Right forelimb (tissue), 1 donor: ENCODE measurements at regions not wholly inside any gene's neighbourhood (a gene's known extent, or its start where the extent isn't known, plus 50 kb on each side); places are given as distances from the start of the nearest gene placed in this dataset.

Source experiments
- DNase-seq: peaks from one replicate; pipeline ENCODE4 v3.0.0-alpha.2; 2018

DNA sequence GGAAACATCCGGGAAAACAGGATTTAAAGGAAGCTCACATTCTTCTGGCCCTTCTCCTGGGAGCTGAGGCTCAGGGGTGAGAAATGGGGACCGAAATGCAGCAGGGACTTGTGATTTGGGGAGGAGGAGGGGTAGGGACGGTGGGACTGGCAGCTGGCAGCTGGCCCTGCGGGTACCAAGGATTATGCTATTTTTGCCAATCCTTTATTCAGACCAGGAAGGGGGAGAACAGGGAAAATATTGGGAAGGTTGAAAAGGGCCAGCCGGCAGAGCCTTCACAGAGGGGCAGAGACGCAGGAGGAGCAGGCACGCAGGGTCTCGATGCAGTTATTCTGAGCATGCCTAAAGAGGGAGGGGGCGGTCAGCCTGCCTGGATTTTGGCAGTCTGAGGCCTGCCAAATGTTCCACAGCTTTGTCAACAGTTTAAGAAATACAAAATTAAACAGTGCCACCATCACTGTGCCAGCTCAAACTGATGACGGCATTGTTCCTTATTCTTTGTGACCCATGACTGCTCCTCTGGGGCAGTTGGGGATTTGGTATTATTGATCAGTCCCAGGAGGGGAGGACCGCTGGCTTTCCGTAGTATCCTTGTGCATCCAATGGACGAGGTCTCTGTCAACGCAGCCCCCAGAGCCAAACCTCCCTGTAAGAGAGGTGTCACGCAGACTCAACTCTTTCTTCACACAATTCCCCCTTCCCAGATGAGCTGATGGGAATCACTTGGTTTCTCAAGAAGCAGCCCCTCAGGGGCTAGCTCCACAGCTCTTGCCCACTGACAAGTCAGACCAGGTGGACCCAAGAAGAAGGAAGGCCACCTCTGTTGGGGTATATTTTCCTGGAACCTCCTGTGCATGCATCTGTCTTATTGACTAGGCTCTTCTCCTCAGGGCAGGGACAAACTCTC, 553.3 kb downstream of the BNC2 start:
- peak; percentile 43 for DNase-seq

- peak; percentile 32 for DNase-seq
Observed at GRCh38 chr9:16318516-16319060, 551.9 kb downstream of the BNC2 start.

- peak; percentile 16 for DNase-seq
Observed at GRCh38 chr9:16319646-16320045, 550.8 kb downstream of the BNC2 start.

DNA sequence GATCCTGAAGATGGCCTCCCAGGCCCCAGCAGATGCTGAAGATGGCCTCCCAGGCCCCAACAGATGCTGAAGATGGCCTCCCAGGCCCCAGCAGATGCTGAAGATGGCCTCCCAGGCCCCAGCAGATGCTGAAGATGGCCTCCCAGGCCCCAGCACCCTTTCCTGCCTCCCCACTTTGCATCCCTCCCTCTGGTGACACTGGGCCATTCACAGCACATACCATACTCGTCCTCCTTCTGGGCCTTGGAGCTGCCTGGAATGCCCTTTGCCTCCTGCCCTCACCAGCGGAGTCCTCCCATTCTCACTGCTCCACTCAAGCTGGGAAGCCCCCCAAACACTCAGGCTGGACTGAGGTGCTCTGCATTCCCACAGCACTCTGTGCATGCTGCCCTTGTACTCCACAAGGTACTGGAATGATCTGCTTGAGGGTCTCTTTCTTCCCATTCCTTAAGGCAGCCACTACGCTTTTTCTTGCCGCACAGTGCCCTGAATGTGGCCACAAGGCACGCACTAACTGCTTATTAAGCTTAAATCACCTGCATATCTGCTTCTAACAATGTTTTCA, 550.0 kb downstream of the BNC2 start:
- DNase-seq, result peak; percentile 20

DNA sequence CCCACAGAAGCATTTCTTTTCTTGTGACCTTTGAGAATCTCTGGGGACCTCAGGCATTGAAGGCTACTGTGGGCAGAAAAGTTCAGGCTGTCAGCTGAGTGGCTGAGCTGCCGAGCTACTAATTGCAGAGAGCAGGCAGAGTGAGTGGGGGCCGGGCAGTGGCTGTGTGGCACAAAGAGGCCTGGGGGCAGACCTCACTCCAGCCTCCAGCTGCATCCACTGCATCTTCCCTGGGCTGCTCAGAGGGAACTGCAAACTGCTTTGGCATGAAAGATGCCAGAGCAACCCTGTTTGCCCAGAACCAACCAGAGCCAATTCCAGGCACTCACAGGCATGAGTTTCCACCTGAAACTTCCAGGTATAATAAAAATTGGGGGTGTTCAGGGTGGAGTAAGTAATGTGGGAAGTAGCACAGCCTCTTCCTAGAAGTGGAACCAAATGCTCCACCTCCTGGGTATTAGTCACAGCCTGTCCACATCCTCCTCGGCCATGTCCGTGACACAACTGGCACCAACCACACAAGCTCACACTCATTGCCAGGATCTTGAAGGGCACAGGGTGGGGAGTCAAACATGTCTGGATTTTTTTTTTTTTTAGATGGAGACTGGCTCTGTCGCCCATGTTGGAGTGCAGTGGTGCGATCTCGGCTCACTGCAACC, 548.9 kb downstream of the BNC2 start:
- peak; percentile 44 for DNase-seq

GRCh38 chr9:16322849-16323248, 547.6 kb downstream of the BNC2 start:
- no peak for DNase-seq

- no peak for DNase-seq
Observed at GRCh38 chr9:16325966-16326365, 544.5 kb downstream of the BNC2 start.

GRCh38 chr9:16328349-16328748, 542.1 kb downstream of the BNC2 start:
- DNase-seq, result no peak

DNA sequence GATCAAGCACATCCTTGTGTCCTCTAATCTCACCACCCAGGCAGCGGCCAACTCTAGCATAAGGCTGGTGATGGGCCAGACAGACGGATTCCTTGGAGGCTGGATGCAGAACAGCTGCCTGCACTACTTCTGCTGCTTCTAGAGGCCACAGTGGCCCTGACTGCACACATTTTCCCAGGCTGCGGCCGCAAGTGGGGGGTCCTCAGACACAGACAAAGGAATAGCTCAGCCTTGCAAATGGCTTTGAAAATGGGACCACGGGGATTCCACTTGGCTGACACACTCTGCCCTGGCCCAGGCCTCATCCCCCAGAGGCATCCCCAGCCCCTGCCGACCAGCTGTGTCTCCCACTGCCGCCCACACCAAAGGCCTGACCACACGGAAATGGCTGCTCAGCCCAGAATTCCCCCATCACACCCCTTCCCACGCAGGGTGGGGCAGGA, 540.8 kb downstream of the BNC2 start:
- DNase-seq, result no peak

DNA sequence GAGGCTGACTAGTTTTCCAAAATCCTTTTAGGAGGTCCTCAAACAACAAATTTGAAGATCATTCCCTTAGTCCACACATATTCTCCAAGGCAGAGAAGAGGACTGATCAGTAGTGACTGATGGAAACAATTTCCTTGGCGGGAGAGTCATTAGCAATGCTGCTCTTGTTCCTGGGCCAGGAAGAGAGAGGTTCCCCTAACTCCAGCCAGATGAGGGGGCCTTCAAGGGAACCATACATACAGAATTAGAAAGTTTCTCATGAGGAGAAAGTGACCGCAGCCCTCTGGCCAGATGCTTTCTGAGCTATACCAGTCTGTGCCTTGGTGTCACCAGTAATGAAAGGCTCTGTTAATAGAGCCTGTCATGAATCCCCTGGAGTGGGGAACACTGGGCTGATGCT, 539.4 kb downstream of the BNC2 start:
- DNase-seq, result no peak

DNA sequence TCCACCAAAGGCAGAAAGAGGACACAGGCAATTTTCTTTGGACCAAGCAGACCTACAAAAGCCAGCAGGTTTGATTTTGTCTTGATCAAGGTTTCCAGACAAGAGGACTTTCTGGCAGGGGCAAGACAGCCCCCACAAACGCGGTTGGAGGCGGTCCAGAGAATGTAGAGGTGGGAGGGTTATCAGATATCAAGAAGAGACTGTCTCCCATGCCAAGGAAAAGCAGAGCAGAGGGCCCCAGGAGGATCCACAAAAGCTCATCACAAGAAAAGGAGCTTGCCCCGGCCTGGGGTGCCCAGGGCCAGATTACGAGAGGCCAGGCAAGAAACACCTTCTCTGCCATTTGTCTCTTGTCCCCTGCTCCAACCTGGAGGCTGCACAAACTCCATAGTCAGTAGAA, 538.9 kb downstream of the BNC2 start:
- no peak for DNase-seq

GRCh38 chr9:16333691-16334090, 536.8 kb downstream of the BNC2 start:
- no peak for DNase-seq

DNA sequence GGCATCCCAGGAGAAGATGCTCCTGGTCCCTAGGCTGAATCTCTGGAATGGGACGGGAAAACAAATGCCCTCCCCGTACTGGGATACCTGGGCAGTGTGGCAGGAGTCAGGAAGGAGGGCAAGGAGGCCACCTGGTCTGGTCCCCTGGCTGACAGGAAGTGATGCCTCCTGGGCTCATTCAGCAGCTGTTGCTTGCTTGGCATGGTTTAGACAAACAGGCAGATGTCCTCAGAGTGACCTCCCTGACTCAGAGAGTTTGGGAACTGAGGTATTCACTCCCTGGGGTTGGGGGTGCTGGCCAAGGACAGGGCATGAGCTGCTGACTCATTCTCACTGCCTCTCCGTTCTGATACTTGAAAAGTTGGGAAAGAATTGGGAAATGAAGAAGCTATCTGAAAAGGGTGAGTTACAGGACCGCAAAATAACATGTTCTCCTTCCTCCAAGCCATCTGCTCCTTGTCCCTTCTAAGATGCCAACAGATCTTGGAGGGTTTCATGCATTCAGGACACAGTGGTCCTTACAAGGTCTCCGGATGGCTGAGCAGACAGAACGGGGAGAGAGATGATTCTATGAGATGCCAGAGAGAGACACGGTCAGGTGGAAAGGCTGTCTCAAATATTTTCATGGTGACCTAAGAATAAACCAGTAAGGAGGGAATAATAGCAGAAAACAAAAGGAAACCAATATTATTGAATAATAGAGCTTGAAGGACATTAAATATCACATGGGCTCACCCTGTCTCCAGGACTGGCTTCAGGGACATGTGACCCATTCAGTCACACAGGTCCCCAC, 534.5 kb downstream of the BNC2 start:
- DNase-seq, result no peak

DNA sequence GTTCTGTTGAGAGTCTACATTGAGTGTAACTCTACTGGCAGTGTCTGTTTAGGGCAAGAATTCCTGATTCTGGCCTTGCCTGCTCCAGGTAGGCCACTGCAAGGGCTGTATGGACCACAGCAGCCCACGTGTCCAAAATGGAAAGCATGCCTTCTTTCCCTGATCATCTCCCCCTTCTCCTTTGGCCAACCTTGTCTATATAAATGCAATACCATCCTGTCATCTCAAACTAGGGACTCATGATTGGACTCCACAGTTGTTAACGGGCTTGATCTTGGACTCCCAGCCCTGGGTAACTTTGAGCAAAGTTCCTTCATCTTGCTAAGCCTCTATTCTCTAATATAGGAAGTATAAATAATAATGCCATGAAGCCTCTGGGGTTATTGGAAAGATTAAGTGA, 533.6 kb downstream of the BNC2 start:
- DNase-seq, result no peak

DNA sequence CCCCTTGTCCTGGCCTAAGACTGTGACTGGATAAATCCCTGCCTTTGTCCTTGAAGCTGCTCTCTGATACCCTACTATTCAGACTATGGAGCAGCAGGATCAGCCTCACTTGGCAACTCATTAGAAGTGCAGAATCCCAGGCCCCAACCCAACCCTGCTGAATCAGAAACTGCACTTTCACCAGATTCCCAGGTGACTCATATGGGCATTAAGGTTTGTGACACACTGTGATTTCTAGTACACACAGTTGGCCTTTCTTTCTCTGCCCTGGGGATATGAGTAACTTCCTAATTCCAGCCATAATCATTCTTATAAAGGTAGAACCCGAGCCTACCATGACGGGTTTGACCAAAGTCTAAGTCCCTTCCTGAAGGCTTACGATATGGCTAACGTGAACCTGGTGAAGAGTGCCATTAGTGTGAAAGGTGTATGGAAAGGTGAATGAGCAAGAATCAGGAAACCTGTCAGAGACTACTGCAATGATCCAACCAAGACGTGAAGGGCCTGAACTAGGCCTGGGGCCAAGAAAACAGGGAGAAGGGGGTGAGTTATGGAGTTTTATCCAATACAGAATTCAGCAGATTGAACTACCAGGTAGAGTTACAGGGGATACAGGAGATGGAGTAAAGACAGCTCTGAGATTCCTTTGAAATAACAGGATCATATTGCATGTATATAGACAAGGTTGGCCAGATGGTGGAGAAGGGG, 533.0 kb downstream of the BNC2 start:
- no peak for DNase-seq

DNA sequence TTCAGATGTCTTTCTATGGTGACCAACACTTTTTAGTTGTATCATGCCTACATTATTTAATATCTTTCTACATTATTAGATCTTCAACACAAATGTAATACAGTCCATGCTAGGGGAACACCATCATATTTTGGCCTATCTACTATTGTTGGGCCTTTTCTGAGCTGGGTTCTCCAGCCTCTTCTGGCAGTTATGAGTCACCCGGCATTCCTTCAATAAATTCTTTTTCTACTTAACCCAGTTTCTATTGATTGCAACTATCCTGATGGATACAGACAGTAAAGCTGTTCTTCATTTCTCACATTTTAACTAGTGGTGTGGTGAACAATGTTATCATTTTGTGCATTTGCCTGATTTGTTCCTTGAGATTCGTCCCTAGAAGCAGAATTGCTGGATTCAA, 529.3 kb downstream of the BNC2 start:
- no peak for DNase-seq

DNA sequence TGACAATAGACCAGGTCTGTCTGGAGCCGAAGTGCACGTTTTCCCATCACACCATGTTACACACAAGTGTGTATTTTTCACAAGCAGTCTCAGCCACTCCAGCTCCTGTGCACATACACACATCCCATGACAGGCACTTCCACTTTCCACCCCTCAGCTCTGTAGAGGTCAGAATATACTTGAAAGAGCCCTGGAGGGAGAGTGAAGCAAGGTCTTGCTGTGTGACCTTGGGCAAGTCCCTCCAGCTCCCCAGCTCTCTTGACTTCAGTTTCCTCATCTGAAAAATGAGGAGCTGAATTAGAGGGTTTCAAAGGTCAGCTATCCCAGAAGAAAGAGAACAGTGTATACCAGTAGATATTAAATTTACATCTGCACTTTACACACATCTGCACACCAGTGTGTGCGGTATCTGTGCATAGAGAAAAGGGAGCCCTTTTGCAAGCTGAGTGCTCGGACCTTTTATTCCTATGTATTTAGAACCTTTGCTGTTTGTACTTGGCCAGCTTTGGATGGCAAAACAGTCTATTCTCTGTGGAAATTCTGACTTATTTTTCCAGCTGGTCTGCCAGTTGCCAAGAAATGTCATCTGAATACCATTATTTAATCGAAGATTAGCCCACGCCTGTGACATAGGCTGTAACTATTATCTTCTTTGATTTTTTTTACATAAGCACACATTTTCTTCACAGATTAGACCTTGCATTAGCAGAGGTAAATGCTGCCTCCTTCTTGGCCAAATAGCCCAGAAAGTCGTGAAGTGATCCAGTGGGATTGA, 528.0 kb downstream of the BNC2 start:
- DNase-seq, result no peak

DNA sequence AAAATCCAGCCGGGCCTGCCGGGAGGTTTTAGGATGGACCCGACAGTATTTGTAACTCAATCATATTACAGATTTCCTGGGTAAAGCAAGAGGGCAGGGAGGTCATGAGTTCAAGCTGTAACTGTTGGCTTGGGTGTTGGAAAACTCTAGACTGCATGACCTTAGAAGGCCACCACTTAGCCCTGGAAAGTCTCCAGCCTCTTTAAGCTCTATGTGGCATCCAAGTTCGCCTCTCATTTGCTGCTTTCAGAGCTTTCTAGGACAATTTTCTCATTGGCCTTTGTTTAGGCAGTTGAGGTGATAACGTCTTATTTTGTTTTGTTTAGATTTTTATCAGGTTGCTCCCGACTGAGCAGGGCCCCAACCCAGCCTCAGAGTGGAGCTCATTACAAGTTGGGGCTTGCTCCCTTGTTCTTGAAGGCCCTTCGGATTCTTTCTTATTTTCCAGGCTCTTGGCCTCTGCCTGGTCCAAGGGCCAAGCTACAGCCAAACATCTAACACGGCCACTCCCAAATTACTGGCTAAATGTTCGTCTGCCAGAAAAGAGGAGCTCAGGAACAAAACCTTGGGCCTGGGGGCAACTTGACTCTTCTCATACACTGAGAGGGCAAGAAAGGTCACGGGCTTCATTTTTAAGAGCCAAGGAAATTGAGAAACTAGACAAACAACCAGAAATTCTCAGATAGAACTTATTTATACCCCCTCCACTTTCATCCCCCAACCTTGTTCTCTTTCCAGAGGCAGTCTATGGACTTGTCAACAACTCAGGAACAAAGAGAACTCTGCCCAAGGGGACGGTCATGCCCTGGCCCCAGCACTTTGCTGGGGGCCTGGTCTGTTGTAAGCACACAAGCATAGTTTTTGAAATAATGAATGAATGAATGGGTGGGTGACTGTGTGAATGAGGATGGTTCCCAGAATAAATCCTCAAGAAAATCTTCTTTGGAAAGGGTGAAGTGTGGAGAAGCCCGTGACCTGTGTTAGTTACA, 526.9 kb downstream of the BNC2 start:
- DNase-seq, result no peak

- DNase-seq, result no peak
Observed at GRCh38 chr9:16344343-16344742, 526.1 kb downstream of the BNC2 start.

- no peak for DNase-seq
Observed at GRCh38 chr9:16345902-16346301, 524.6 kb downstream of the BNC2 start.
